ENCODE measurements at regions not wholly inside any gene's neighbourhood (a gene's known extent, or its start where the extent isn't known, plus 50 kb on each side); places are given as distances from the start of the nearest gene placed in this dataset.

- DNase-seq (no peak), ATAC-seq (replicated peaks in 1 of 4) (no peak)
- Histone ChIP-seq H3K27me3 (replicated peaks in 1 of 2; ENCODE audit: control insufficient read depth in 2 of 2, extremely low read depth in 1 of 2, insufficient read depth in 2 of 2, low read length in 1 of 2) (no peaks in the 10 kb centered on the region), H3K4me1 (ENCODE audit: control insufficient read depth in 1 of 2, extremely low read depth in 1 of 2, insufficient read depth in 2 of 2, low read length in 2 of 2) (no peaks in the 10 kb centered on the region), H3K36me3 (ENCODE audit: control insufficient read depth in 2 of 2, extremely low read depth in 1 of 2, insufficient read depth in 1 of 2, low read length in 1 of 2) (no peaks in the 10 kb centered on the region), H3K27ac (ENCODE audit: low read length) (no peak overlapping the region), H3K4me3 (ENCODE audit: control insufficient read depth in 1 of 2, extremely low read depth in 1 of 2, low read length in 1 of 2) (no peak overlapping the region), H3K9me3 (no peaks in the 10 kb centered on the region)
- CTCF ChIA-PET = no interaction called here
- Mint-ChIP-seq H3K27me3 (peaks cover 0 to 5% of the 10 kb centered on the region in 2 donors), H3K36me3 (no peaks in the 10 kb centered on the region), H3K4me1 (no peaks in the 10 kb centered on the region), H3K27ac (no peak overlapping the region), H3K4me3 (no peak overlapping the region), H3K9me3 (peaks cover 11 to 15% (median 14%) of the 10 kb centered on the region in 3 donors)
- POLR2A ChIA-PET = interaction anchor here (0.6 kb wide), 2 partner anchors 55 to 1339 kb away, joined by 3 to 4 read pairs; no protein-coding TSS in a partner anchor
- WGBS (ENCODE audit: insufficient coverage) = 29% methylated on average over 2 of the region's 12 CpGs
Measured at GRCh38 chr9:108217431-108218349, 638.1 kb downstream of the ACTL7B start.

- Mint-ChIP-seq H3K4me1 (no peaks in the 10 kb centered on the region), H3K27ac (no peak overlapping the region), H3K27me3 (peaks cover 0 to 5% of the 10 kb centered on the region in 2 donors), H3K36me3 (no peaks in the 10 kb centered on the region), H3K4me3 (no peak overlapping the region), H3K9me3 (peaks cover 7 to 8% (median 8%) of the 10 kb centered on the region in 3 donors)
- ATAC-seq (replicated peaks in 1 of 4) = no peak
- Histone ChIP-seq H3K4me3 (ENCODE audit: control insufficient read depth in 1 of 2, extremely low read depth in 1 of 2, low read length in 1 of 2) (no peak overlapping the region), H3K9me3 (no peaks in the 10 kb centered on the region), H3K27me3 (replicated peaks in 1 of 2; ENCODE audit: control insufficient read depth in 2 of 2, extremely low read depth in 1 of 2, insufficient read depth in 2 of 2, low read length in 1 of 2) (no peaks in the 10 kb centered on the region), H3K36me3 (ENCODE audit: control insufficient read depth in 2 of 2, extremely low read depth in 1 of 2, insufficient read depth in 1 of 2, low read length in 1 of 2) (no peaks in the 10 kb centered on the region), H3K4me1 (ENCODE audit: control insufficient read depth in 1 of 2, extremely low read depth in 1 of 2, insufficient read depth in 2 of 2, low read length in 2 of 2) (no peaks in the 10 kb centered on the region), H3K27ac (ENCODE audit: low read length) (no peak overlapping the region)
- WGBS (ENCODE audit: insufficient coverage) = 0% methylated on average over 1 of the region's 2 CpGs
- POLR2A ChIA-PET = no interaction called here
- no peak for DNase-seq
- CTCF ChIA-PET = no interaction called here
Measured at GRCh38 chr9:108213511-108213910, 642.3 kb downstream of the ACTL7B start.

GRCh38 chr9:108212184-108212583, 643.6 kb downstream of the ACTL7B start:
- Histone ChIP-seq H3K27ac (ENCODE audit: low read length) (no peak overlapping the region), H3K9me3 (no peaks in the 10 kb centered on the region), H3K4me3 (ENCODE audit: control insufficient read depth in 1 of 2, extremely low read depth in 1 of 2, low read length in 1 of 2) (no peak overlapping the region), H3K27me3 (replicated peaks in 1 of 2; ENCODE audit: control insufficient read depth in 2 of 2, extremely low read depth in 1 of 2, insufficient read depth in 2 of 2, low read length in 1 of 2) (no peaks in the 10 kb centered on the region), H3K36me3 (ENCODE audit: control insufficient read depth in 2 of 2, extremely low read depth in 1 of 2, insufficient read depth in 1 of 2, low read length in 1 of 2) (no peaks in the 10 kb centered on the region), H3K4me1 (ENCODE audit: control insufficient read depth in 1 of 2, extremely low read depth in 1 of 2, insufficient read depth in 2 of 2, low read length in 2 of 2) (no peaks in the 10 kb centered on the region)
- Mint-ChIP-seq H3K4me1 (no peaks in the 10 kb centered on the region), H3K9me3 (peaks cover 5 to 11% (median 7%) of the 10 kb centered on the region in 3 donors), H3K36me3 (no peaks in the 10 kb centered on the region), H3K27ac (no peak overlapping the region), H3K27me3 (peaks cover 0 to 5% of the 10 kb centered on the region in 2 donors), H3K4me3 (no peak overlapping the region)
- POLR2A ChIA-PET = no interaction called here
- DNase-seq (no peak), ATAC-seq (replicated peaks in 1 of 4) (no peak)
- 80% methylated on average over 3 of the region's 4 CpGs for WGBS (ENCODE audit: insufficient coverage)
- CTCF ChIA-PET = no interaction called here

GRCh38 chr9:108211411-108211955, 644.3 kb downstream of the ACTL7B start:
- WGBS (ENCODE audit: insufficient coverage) = 86% methylated on average over 1 of the region's 1 CpG
- no peak for DNase-seq
- no peaks in the 10 kb centered on the region for H3K36me3 ChIP-seq (ENCODE audit: control insufficient read depth in 2 of 2, extremely low read depth in 1 of 2, insufficient read depth in 1 of 2, low read length in 1 of 2)
- POLR2A ChIA-PET = no interaction called here
- no peaks in the 10 kb centered on the region for H3K27me3 ChIP-seq (replicated peaks in 1 of 2; ENCODE audit: control insufficient read depth in 2 of 2, extremely low read depth in 1 of 2, insufficient read depth in 2 of 2, low read length in 1 of 2)
- H3K27ac ChIP-seq (ENCODE audit: low read length) = no peak overlapping the region
- Mint-ChIP-seq H3K9me3 (peaks cover 5 to 12% (median 11%) of the 10 kb centered on the region in 3 donors), H3K36me3 (no peaks in the 10 kb centered on the region), H3K4me1 (no peaks in the 10 kb centered on the region), H3K27ac (no peak overlapping the region), H3K27me3 (peaks cover 0 to 5% of the 10 kb centered on the region in 2 donors), H3K4me3 (no peak overlapping the region)
- ATAC-seq (replicated peaks in 1 of 4) = no peak
- CTCF ChIA-PET = no interaction called here
- no peaks in the 10 kb centered on the region for H3K4me1 ChIP-seq (ENCODE audit: control insufficient read depth in 1 of 2, extremely low read depth in 1 of 2, insufficient read depth in 2 of 2, low read length in 2 of 2)
- H3K9me3 ChIP-seq = no peaks in the 10 kb centered on the region
- H3K4me3 ChIP-seq (ENCODE audit: control insufficient read depth in 1 of 2, extremely low read depth in 1 of 2, low read length in 1 of 2) = no peak overlapping the region

DNA sequence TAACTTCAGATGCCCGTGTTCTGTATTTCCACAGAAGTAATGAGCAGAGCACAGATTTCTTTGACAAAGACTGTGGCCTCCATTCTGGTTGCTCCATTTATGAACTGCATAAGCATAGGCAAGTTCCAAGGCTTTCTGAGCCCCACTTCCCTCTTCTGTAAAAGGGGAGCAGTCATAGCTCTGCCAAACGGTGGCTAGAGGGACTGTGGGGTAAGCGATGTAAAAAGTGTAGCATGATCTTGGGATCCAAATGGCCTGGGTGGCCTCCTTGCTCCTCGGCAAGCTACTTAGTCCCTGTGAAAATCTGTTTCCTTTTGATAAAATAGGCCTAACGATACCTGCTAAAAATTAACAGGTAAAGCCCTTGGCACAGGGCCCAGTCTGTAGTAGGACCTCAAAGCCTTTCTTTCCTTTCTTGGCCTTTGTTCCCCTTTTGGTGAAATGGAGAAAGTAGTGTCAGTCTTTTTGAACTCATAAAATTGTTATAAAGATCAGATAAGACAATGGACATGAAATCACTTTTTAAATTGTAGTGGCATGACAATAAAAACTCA, 646.6 kb downstream of the ACTL7B start:
- no peaks in the 10 kb centered on the region for H3K4me1 ChIP-seq (ENCODE audit: control insufficient read depth in 1 of 2, extremely low read depth in 1 of 2, insufficient read depth in 2 of 2, low read length in 2 of 2)
- ChIA-PET CTCF (no interaction called here), POLR2A (no interaction called here)
- Mint-ChIP-seq H3K4me3 (no peak overlapping the region), H3K27me3 (no peaks in the 10 kb centered on the region), H3K4me1 (no peaks in the 10 kb centered on the region), H3K36me3 (no peaks in the 10 kb centered on the region), H3K27ac (no peak overlapping the region), H3K9me3 (peaks cover 0 to 9% (median 9%) of the 10 kb centered on the region in 3 donors)
- H3K27ac ChIP-seq (ENCODE audit: low read length) = no peak overlapping the region
- ATAC-seq (replicated peaks in 1 of 4) (no peak), DNase-seq (no peak)
- no peaks in the 10 kb centered on the region for H3K36me3 ChIP-seq (ENCODE audit: control insufficient read depth in 2 of 2, extremely low read depth in 1 of 2, insufficient read depth in 1 of 2, low read length in 1 of 2)
- no peak overlapping the region for H3K4me3 ChIP-seq (ENCODE audit: control insufficient read depth in 1 of 2, extremely low read depth in 1 of 2, low read length in 1 of 2)
- 20% methylated on average over 4 of the region's 5 CpGs for WGBS (ENCODE audit: insufficient coverage)
- H3K9me3 ChIP-seq = no peaks in the 10 kb centered on the region
- no peaks in the 10 kb centered on the region for H3K27me3 ChIP-seq (replicated peaks in 1 of 2; ENCODE audit: control insufficient read depth in 2 of 2, extremely low read depth in 1 of 2, insufficient read depth in 2 of 2, low read length in 1 of 2)

GRCh38 chr9:108207561-108208165, 648.1 kb downstream of the ACTL7B start:
- no peaks in the 10 kb centered on the region for H3K27me3 ChIP-seq (replicated peaks in 1 of 2; ENCODE audit: control insufficient read depth in 2 of 2, extremely low read depth in 1 of 2, insufficient read depth in 2 of 2, low read length in 1 of 2)
- H3K27ac ChIP-seq (ENCODE audit: low read length) = no peak overlapping the region
- WGBS (ENCODE audit: insufficient coverage) = 82% methylated on average over 5 of the region's 7 CpGs
- Mint-ChIP-seq H3K36me3 (no peaks in the 10 kb centered on the region), H3K27ac (no peak overlapping the region), H3K4me3 (no peak overlapping the region), H3K4me1 (no peaks in the 10 kb centered on the region), H3K9me3 (peaks cover 0 to 15% (median 12%) of the 10 kb centered on the region in 3 donors), H3K27me3 (no peaks in the 10 kb centered on the region)
- no peak overlapping the region for H3K4me3 ChIP-seq (ENCODE audit: control insufficient read depth in 1 of 2, extremely low read depth in 1 of 2, low read length in 1 of 2)
- H3K36me3 ChIP-seq (ENCODE audit: control insufficient read depth in 2 of 2, extremely low read depth in 1 of 2, insufficient read depth in 1 of 2, low read length in 1 of 2) = no peaks in the 10 kb centered on the region
- no peak for ATAC-seq (replicated peaks in 1 of 4)
- ChIA-PET CTCF (no interaction called here), POLR2A (no interaction called here)
- no peaks in the 10 kb centered on the region for H3K9me3 ChIP-seq
- no peak for DNase-seq
- H3K4me1 ChIP-seq (ENCODE audit: control insufficient read depth in 1 of 2, extremely low read depth in 1 of 2, insufficient read depth in 2 of 2, low read length in 2 of 2) = no peaks in the 10 kb centered on the region
